Breast epithelium (tissue), 4 donors: ENCODE measurements at regions not wholly inside any gene's neighbourhood (a gene's known extent, or its start where the extent isn't known, plus 50 kb on each side); places are given as distances from the start of the nearest gene placed in this dataset.

Experiments
- DNase-seq, 2 donors: peaks; one replicate each; pipeline ENCODE4 v3.0.0-alpha.2; 2019; ENCODE audit warnings: low spot score in 2 of 2
- H3K27ac ChIP-seq, 2 donors: fragments of 200-600 bp; sonication (generic) in 1 of 2; one replicate each; pipeline ENCODE4 v1.5.1; 2016 to 2019; ENCODE audit warnings: mild to moderate bottlenecking in 1 of 2
- H3K27me3 ChIP-seq, 2 donors: fragments of 200-600 bp; sonication (generic) in 1 of 2; one replicate each; pipeline versions ENCODE4 v1.5.1 to v1.6.0; 2017 to 2019; ENCODE audit warnings: control low read depth in 1 of 2, mild to moderate bottlenecking in 1 of 2
- H3K36me3 ChIP-seq: fragments of 200-600 bp; one replicate; pipeline ENCODE4 v1.5.1; 2019
- H3K4me1 ChIP-seq, 2 donors: fragments of 200-600 bp; sonication (generic); one replicate each; pipeline ENCODE4 v1.5.1; 2016 to 2019; ENCODE audit warnings: control low read depth in 1 of 2
- H3K4me3 ChIP-seq, 3 donors: fragments of 200-600 bp; sonication (generic); 1 replicate in 2 of 3; 2 replicates in 1 of 3; pipeline ENCODE4 v1.5.1; 2016 to 2019; ENCODE audit warnings: mild to moderate bottlenecking in 3 of 3, moderate library complexity in 2 of 3
- H3K9me3 ChIP-seq, 2 donors: fragments of 200-600 bp; sonication (generic) in 1 of 2; one replicate each; pipeline ENCODE4 v1.5.1; 2016 to 2019; ENCODE audit warnings: control low read depth in 1 of 2
- POLR2A ChIP-seq: fragments of 450-650 bp; IDR thresholded peaks from one replicate; pipeline ENCODE4 v1.6.1; 2016; ENCODE audit warnings: antibody characterized with exemption, mild to moderate bottlenecking, moderate library complexity
- POLR2AphosphoS5 ChIP-seq, 3 donors: sonication (generic); formaldehyde crosslinking; IDR thresholded peaks; one replicate each; pipeline ENCODE4 v1.6.1; 2017; ENCODE audit warnings: antibody characterized with exemption in 3 of 3
- intact Hi-C: fragments of 100-400 bp; cut with DNase I; formaldehyde crosslinking; loops from one replicate; pipeline ENCODE4 v1.15.1; 2023; ENCODE audit warnings: low total_unique reads
- TF ChIP-seq, protein P1 (sequence below), 3 donors: fragments of 450-650 bp; IDR thresholded peaks; one replicate each; pipeline ENCODE4 v1.5.1; 2016 to 2017; ENCODE audit warnings: antibody characterized with exemption in 3 of 3, mild to moderate bottlenecking in 3 of 3, moderate library complexity in 3 of 3

DNA sequence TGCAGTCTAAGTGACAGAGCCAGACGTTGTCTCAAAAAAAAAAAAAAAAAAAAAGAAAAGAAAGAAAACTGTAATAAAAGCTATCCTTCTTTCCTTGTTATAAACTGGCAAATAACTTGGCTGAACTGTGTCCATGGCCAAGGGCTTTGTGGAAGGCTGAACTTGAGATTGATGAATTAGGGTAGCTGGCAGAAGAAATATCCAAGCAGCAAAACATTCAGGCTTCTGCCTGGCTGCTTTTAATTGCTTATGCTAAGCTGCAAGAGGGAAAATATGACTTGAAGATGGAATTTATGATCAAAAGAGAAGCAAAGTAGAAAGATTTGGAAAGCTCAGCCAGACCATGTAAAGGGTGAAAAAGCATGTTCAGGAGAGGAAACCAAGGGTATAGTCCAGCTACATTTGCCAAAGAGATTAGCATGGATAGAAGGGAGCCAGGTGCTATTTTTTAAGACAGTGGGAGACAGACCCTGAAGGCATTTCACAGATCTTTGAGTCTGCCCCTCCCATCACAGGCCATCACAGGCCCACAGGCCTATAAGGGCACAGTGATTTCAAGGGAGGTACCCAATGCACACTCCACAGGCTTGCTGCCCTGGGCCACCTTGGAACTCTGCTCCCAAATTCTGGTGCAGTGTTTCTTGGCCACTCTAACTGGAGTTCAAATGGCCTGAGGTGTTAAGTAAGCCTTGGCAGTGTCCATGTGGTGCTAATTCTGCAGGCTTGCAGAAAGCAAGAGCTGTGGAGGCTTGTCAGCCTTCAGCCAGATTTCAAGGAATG is 226.0 kb downstream of the AEBP2 start:
- H3K4me1 ChIP-seq = no peaks in the 10 kb centered on the region

DNA sequence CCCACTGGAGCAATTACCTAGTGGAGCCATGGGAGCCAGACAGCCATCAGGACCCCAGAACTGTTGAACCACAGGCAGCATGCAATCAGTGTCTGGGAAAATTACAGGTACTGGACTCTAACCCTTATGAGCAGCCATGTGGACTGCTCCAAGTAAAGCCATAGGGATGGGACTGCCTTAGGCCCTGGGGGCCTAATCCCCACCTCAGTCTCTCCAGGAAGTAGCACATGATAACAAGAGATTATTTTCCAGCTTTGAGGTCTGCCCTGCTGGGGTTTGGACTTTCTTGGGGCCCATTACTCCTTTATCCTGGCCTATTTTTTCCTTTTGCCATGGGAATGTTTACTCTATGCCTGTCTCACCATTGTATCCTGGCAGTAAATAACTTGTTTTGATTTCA is 226.8 kb downstream of the AEBP2 start:
- Histone ChIP-seq H3K27me3 (no peaks in the 10 kb centered on the region), H3K27ac (no peak overlapping the region), H3K36me3 (no peaks in the 10 kb centered on the region), H3K4me1 (no peaks in the 10 kb centered on the region), H3K4me3 (no peak overlapping the region), H3K9me3 (no peaks in the 10 kb centered on the region)
- no peak for DNase-seq
- intact Hi-C loops = no loop called here
- TF ChIP-seq POLR2AphosphoS5 (IDR thresholded peaks at IDR 0.05) = no peak
- TF ChIP-seq POLR2A = no peak
- TF ChIP-seq, protein P1, sequence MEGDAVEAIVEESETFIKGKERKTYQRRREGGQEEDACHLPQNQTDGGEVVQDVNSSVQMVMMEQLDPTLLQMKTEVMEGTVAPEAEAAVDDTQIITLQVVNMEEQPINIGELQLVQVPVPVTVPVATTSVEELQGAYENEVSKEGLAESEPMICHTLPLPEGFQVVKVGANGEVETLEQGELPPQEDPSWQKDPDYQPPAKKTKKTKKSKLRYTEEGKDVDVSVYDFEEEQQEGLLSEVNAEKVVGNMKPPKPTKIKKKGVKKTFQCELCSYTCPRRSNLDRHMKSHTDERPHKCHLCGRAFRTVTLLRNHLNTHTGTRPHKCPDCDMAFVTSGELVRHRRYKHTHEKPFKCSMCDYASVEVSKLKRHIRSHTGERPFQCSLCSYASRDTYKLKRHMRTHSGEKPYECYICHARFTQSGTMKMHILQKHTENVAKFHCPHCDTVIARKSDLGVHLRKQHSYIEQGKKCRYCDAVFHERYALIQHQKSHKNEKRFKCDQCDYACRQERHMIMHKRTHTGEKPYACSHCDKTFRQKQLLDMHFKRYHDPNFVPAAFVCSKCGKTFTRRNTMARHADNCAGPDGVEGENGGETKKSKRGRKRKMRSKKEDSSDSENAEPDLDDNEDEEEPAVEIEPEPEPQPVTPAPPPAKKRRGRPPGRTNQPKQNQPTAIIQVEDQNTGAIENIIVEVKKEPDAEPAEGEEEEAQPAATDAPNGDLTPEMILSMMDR (IDR thresholded peaks at IDR 0.05) = no peak

More for the DNA sequence above, 226.0 kb downstream of the AEBP2 start:
- H3K27me3 ChIP-seq = no peaks in the 10 kb centered on the region
- intact Hi-C loops = no loop called here
- H3K27ac ChIP-seq = no peak overlapping the region
- TF ChIP-seq, protein P1 (IDR thresholded peaks at IDR 0.05) = no peak
- TF ChIP-seq POLR2AphosphoS5 (IDR thresholded peaks at IDR 0.05) (no peak), POLR2A (no peak)
- DNase-seq = no peak
- H3K9me3 ChIP-seq = no peaks in the 10 kb centered on the region
- no peaks in the 10 kb centered on the region for H3K36me3 ChIP-seq
- H3K4me3 ChIP-seq = no peak overlapping the region

DNA sequence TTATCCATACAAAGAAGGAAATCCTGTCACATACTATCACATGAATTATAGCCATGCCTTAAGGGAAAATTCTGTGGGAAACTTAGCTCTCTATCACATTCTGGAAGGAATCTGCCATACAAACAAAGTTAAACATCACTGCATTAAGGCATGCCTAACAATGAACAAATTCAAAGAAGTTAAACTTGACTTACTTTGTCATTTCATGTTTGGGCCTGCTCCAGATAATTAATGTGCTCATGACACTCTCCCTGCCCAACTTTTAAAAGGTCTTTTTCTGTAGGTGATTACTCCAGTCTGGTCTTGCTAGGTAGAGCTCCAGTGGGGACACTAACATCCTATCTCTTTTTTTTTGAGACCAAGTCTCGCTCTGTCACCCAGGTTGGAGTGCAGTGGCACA is 230.5 kb downstream of the AEBP2 start:
- Histone ChIP-seq H3K4me3 (no peak overlapping the region), H3K27ac (no peak overlapping the region), H3K36me3 (no peaks in the 10 kb centered on the region), H3K9me3 (no peaks in the 10 kb centered on the region), H3K27me3 (no peaks in the 10 kb centered on the region), H3K4me1 (no peaks in the 10 kb centered on the region)
- TF ChIP-seq POLR2AphosphoS5 (IDR thresholded peaks at IDR 0.05) (no peak), POLR2A (no peak)
- TF ChIP-seq, protein P1 (IDR thresholded peaks at IDR 0.05) = no peak
- intact Hi-C loops = no loop called here
- no peak for DNase-seq

DNA sequence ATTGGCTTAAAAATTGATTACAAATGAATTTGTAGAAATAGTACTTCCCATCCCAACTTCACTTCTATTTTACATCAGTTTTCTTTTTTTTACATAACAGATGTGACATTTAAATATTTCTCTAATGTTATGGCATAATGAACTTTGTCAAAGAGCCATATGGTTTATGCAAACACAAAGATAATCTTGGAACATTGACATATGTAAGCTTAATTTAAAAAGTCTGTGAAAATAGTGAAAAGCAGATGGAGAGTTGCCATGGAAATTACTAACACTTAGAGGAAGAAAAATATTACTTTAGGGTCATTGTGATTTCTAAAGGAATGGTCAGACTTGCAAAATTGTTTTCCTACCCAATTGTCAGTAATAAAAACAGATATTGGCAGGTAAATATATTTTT is 232.4 kb downstream of the AEBP2 start:
- Histone ChIP-seq H3K4me3 (no peak overlapping the region), H3K27ac (no peak overlapping the region), H3K27me3 (no peaks in the 10 kb centered on the region), H3K36me3 (no peaks in the 10 kb centered on the region), H3K4me1 (no peaks in the 10 kb centered on the region), H3K9me3 (no peaks in the 10 kb centered on the region)
- TF ChIP-seq, protein P1 (IDR thresholded peaks at IDR 0.05) = no peak
- TF ChIP-seq POLR2AphosphoS5 (IDR thresholded peaks at IDR 0.05) = no peak
- TF ChIP-seq POLR2A = no peak
- no peak for DNase-seq
- intact Hi-C loops = no loop called here

DNA sequence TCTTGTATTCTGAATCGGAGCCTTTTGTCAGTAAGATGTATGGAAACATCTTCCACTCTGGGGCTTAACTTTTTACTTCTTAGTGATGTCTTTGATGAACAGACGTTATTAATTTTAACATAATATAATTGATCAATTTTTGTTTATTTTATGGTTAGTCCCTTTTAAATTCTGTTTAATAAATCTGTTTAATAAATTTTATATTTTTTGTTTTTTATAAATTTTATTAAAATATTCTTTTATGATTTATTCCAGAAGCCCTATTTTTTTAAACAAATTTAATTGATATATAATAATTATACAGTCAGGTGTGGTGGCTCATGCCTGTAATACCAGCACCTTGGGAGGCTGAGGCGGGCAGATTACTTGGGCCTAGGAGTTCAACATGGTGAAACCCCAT is 235.1 kb downstream of the AEBP2 start:
- no peak for DNase-seq

More for the DNA sequence above, 235.1 kb downstream of the AEBP2 start:
- TF ChIP-seq POLR2AphosphoS5 (IDR thresholded peaks at IDR 0.05) (no peak), POLR2A (no peak)
- TF ChIP-seq, protein P1 (IDR thresholded peaks at IDR 0.05) = no peak
- H3K27me3 ChIP-seq = no peaks in the 10 kb centered on the region
- no peaks in the 10 kb centered on the region for H3K36me3 ChIP-seq
- H3K9me3 ChIP-seq = peaks cover 3 to 4% of the 10 kb centered on the region in 2 donors
- intact Hi-C loops = loop anchor here (1.0 kb wide), 1 partner anchor 19 kb away; no protein-coding TSS in a partner anchor
- no peaks in the 10 kb centered on the region for H3K4me1 ChIP-seq
- no peak overlapping the region for H3K27ac ChIP-seq
- no peak overlapping the region for H3K4me3 ChIP-seq
